ENCODE measurements at regions not wholly inside any gene's neighbourhood (a gene's known extent, or its start where the extent isn't known, plus 50 kb on each side); places are given as distances from the start of the nearest gene placed in this dataset.

- H4K20me1 ChIP-seq (replicated peaks; ENCODE audit: control insufficient read depth, extremely low read depth, insufficient read depth, low read length) = no peaks in the 10 kb centered on the region
- intact Hi-C loops (cut with micrococcal nuclease) (no loop called here), dilution Hi-C loops (cut with MboI; ENCODE audit: extremely low pct_ligation_motif_present, low sequenced_read_pairs) (no loop called here)
- DNase-seq (ENCODE audit: low read depth, low spot score) (no peak), FAIRE-seq (no peak)
- POLR2A ChIA-PET = no interaction called here
- no peaks in the 10 kb centered on the region for H3K79me2 ChIP-seq (ENCODE audit: control insufficient read depth, insufficient read depth, low read length)
- no peaks in the 10 kb centered on the region for H3K36me3 ChIP-seq (ENCODE audit: control insufficient read depth in 2 of 2, extremely low read depth in 1 of 2, insufficient read depth in 2 of 2, low read length in 2 of 2)
- no peak overlapping the region for H3K27ac ChIP-seq (ENCODE audit: insufficient read depth, low read depth, low read length)
- BruUV-seq (replicated peaks) = no TSS peak
- TF ChIP-seq EZH2 (IDR thresholded peaks at IDR 0.05; ENCODE audit: borderline replicate concordance, low read depth, low read length, severe bottlenecking) = no peak
- no peak for TF ChIP-seq GATA2 (IDR thresholded peaks at IDR 0.05; ENCODE audit: insufficient read depth, insufficient read length, low read depth, low read length)
- no peak for TF ChIP-seq POLR2A (IDR thresholded peaks at IDR 0.05; ENCODE audit: low read depth, low read length)
- TF ChIP-seq POLR2AphosphoS5 (IDR thresholded peaks at IDR 0.05; ENCODE audit: insufficient read depth, low read depth, low read length) = no peak
- no peak for TF ChIP-seq FOS (IDR thresholded peaks at IDR 0.05; ENCODE audit: borderline replicate concordance, insufficient read depth, low read length)
- TF ChIP-seq MYC (IDR thresholded peaks at IDR 0.05; ENCODE audit: low read depth, low read length) = no peak
- no peak for TF ChIP-seq CTCF (IDR thresholded peaks at IDR 0.05; ENCODE audit: extremely low read depth in 1 of 2, insufficient read depth in 1 of 2, low read depth in 1 of 2, low read length in 2 of 2)
- TF ChIP-seq JUN (IDR thresholded peaks at IDR 0.05; ENCODE audit: borderline replicate concordance, insufficient read depth, insufficient read length, low read depth) = no peak
- H3K4me1 ChIP-seq (ENCODE audit: control insufficient read depth, extremely low read depth, insufficient read depth, low read length) = no peaks in the 10 kb centered on the region
- H3K9ac ChIP-seq (replicated peaks; ENCODE audit: extremely low read depth, insufficient read depth, low read length) = no peak overlapping the region
- CTCF ChIA-PET = no interaction called here
- H2AFZ ChIP-seq (ENCODE audit: low read depth, low read length) = no peak overlapping the region
- no peaks in the 10 kb centered on the region for H3K9me3 ChIP-seq (replicated peaks; ENCODE audit: control insufficient read depth, insufficient read depth, low read length)
- no peaks in the 10 kb centered on the region for H3K27me3 ChIP-seq (ENCODE audit: control insufficient read depth in 2 of 2, insufficient read depth in 2 of 2, low read length in 2 of 2)
- no peak overlapping the region for H3K4me2 ChIP-seq (ENCODE audit: insufficient read depth, low read length)
- no peak overlapping the region for H3K4me3 ChIP-seq (replicated peaks in 1 of 3; ENCODE audit: insufficient read depth in 1 of 3, low read depth in 1 of 3, low read length in 3 of 3)
- H3K9me1 ChIP-seq (replicated peaks; ENCODE audit: control insufficient read depth, extremely low read depth, insufficient read depth, low read length) = no peaks in the 10 kb centered on the region
Observed at GRCh38 chr11:42591841-42592240, 720.0 kb upstream of the API5 start.

All from endothelial cell of umbilical vein (primary cell).